RPMI7951 (cell line): ENCODE measurements at regions not wholly inside any gene's neighbourhood (a gene's known extent, or its start where the extent isn't known, plus 50 kb on each side); places are given as distances from the start of the nearest gene placed in this dataset.
"Not testable (repeated sequence)": the region's sequence is repeated elsewhere in the genome, so short reads cannot be mapped to it uniquely, and the experiment has no call there.

ENCODE experiments used
- DNase-seq: peaks from one replicate; pipeline ENCODE4 v3.0.0-alpha.2; 2012; ENCODE audit warnings: low read depth

DNA sequence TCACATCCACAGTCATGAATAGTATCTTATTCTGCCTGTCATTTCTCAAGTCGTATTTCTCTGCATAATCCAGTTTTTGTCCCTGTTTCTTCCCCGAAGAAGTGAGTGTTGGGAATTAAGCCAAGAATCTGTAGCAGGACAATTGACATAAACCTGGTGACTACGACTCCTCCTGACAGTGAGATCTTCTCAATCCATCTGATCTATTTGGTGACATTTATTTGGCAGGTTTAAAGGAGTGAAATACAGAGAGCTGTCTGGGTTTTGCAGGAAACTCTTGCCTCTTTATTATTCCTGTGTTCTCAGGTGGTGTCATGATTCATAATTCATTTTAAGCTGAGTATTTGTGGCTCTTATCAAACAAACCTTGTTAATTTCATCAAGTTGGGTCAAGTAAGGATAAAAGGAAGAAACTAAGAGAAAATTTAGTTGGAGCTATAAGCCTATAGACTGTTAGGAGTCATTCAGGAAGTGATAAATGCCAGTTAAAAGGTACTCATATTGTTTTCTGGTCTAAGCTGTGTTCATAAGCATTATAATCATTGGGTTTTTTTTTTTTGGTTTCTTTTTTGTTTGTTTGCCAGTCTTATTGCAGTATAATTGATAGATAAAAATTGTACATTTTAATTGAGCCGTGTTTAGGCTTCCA lies 95.9 kb upstream of the PCSK1 start:
- no peak for DNase-seq

DNA sequence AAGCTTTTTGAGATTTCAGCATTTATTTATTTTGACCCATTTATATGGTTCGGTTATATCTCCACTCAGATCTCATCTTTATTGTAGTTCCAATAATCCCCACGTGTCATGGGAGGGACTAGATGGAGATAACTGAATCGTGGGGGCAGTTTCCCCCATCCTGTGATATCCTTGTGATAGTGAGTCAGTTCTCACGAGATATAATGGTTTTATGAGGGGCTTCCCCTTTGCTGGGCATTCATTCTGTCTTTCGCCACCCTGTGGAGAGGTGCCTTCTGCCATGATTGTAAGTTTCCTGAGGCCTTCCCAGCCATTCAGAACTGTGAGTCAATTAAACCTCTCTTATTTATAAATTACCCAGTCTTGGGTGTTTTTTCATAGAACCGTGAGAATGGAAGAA lies 96.5 kb upstream of the PCSK1 start:
- DNase-seq = no peak

DNA sequence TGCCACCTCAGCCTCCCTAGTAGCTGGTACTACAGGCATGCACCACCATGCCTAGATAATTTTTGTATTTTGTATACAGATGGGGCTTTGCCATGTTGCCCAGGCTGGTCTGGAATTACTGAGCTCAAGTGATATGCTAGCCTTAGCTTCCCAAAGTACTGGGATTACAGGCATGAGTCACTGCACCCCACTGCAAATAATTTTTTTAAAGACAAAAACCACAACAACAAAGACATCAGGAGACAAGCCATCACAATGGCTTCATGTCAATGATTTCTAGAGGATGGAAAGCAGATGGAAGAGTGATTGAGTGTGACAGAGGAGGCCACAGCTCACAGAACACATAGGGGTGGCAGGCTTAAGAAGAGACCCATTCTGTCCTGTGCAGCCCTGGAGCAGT lies 97.9 kb upstream of the PCSK1 start:
- DNase-seq = peak; percentile 14

DNA sequence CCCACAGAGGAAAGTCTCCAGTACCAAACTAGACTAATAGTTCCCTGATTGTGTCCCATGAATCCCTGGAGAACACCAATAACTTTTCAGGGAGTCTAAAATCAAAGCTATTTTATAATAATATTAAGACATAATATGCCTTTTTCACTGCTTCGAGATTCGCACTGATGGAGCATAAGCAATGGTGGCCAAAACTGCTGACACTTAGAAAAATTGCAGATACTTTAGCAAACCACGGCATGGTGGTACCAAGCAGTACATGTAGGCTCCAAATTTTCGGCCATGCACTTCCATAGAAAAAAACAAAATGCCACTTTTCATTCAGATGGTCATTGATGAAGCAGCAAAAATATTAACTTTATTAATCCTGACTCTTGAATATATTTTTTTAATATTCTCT lies 100.3 kb upstream of the PCSK1 start:
- no peak for DNase-seq

DNA sequence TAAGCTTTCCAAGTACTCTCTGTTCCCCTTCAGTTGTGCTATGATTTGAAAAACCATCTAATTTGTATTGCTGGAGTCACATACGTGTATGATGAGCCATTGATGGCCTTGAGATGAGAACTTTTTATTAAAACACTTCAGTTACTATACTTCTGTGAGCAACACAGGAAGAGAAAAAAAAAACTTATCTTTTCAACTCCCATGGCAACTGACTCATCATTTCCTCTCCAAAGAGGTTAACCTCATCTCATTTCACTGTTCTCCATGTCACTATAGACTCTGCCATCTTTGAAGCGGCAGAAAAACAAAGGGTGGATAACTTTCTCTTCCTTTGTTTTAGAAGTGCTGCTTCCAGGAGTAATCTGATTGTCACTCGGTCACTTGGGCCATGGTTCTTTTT lies 104.3 kb upstream of the PCSK1 start:
- peak; percentile 81 for DNase-seq

DNA sequence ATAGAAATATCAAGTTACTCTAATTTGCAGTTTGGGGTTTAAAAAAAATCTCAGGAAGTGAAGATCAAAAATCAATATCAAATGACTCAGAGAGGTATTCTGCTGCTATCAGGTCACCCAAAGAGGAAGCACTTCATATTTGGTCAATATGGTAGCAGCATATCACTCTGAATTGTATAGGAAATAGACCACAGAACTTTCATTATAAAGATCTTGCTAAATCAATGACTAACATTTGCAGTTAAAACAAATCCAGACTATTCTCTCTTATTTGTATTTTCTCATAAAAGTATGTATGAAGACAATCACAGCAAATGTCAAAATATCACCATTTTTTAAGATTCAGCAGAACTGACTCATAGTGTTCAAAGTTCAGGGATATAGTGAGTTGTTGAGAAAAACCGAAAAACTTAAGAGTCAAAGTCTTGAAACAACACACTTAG lies 105.8 kb upstream of the PCSK1 start:
- DNase-seq = no peak

DNA sequence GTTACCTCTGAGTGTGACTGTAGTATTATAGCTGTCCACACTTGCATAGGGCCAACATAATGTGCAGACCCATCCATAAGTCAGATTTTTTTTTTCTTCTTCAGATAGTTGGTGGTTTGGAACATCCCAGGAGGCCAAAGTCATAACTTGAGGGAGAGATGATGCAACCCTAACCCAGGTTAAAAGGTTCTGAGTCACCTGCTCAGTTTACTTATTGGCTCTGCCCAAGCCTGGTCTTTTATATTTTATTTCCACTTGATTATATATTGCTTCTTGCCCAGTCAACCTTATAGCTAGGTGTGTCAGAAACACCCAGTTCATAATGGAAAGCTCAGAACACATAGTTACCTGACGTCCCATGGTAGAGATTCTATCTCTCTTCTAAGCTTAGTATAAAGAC lies 113.1 kb upstream of the PCSK1 start:
- no peak for DNase-seq

DNA sequence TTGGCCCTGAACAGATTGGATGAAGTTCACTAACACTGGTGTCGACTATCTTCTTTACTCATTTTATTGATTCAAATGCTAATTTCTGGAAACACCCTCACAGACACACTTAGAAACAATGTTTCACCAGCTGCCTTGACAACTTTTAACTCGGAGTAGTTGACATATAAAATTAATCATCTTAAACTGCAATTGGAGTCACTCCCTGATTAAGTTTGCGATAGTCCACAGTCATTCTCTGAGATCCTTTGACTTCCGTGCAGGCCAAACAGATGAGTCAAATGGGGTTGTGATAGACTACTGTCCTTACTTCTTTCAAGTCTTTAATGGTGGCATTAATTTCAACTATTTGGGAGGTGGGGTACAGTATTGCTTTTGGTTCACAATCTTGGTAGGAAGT lies 114.4 kb upstream of the PCSK1 start:
- DNase-seq = no peak

DNA sequence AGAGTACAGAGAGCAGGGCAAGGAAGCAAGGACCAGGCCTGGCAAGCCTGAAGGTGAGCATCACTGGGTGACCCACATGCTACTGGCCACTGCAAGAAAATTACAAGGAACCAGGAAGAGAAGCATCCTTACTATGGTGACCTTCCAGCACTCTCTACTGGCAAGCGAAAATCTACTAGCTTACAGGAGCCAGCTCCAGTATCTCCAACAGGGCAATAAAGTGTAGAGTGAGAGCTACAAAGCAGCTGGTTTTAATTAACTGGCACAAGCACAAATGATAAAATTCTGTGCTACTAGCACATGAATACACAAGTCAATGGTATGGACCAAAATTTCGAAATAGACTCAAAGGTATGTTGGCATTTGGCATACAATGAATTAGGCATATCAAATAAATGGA lies 113.3 kb upstream of the CAST start:
- DNase-seq = peak; percentile 12

DNA sequence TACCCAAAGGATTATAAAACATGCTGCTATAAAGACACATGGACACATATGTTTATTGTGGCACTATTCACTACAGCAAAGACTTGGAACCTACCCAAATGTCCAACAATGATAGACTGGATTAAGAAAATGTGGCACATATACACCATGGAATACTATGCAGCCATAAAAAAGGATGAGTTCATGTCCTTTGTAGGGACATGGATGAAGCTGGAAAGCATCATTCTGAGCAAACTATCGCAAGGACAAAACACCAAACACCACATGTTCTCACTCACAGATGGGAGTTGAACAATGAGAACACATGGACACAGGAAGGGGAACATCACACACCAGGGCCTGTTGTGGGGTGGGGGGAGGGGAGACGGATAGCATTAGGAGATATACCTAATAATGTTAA lies 101.3 kb upstream of the CAST start:
- DNase-seq = not testable (repeated sequence)

DNA sequence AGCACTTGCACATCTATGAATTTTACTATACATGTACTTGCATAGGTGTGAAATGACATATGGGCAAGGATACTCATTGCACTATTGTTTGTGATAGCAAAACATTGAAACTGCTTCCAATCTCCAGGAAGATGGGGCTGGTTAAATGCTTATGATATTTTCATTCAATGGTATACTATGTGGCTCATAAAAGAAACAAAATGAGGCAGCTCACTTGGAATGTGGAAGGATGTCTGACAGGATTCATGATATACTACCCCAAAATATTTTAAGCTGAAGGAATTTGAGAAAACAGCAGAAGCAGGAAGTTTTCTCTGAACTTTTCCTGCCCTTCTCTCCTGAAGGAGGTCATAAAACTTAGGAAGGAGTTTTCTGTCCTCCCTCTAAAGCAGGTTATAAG lies 99.6 kb upstream of the CAST start:
- no peak for DNase-seq

DNA sequence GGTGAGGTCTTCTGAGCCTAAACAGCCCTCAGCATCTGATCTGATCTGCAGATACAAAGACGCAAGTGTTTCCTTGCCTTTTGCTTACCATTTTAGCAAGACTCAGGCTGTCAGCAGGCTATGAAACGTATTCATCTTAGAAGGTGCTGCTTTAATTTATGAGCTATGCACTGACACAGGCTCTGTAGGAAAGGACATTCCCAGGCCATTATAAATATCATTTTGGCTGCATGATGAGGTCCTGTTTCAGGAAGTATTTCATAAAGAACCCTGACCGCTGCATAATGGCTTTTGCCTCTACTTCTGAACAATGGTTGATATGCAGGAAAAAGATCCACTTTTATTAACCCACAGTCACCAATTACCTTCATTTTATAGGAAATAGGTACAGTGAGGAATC lies 98.4 kb upstream of the CAST start:
- no peak for DNase-seq

DNA sequence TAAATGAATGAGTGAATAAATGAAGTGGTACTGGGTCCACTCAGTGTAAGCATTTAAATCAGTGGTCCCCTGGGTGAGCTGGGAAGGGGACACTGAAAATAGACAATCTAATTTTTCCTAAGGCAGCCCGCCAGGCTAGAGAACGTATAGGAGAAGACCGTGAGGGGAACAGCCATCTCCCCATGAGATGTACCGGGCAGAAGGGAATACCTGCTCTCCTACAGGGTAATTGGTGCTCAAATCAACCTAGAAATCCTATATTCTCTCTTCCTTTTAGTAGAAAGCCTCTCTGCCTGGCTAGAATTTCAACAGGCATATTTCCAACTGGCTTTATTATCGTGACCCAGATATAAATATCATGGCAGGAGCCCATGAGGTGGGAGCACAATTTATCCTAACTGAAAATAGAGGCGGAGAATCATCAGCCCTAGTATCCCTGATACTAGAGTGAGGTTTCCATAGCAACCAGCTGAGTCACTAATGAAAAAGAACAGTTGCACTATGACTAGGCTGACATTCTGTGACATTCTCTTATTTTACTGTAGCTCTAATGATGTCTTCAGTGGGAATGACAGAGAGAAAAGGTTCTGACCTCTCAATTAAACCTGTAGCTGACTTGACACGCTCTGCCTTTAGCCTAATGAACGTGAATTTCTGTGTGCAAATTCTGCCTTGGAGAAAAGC lies 96.5 kb upstream of the CAST start:
- peak; percentile 81 for DNase-seq

DNA sequence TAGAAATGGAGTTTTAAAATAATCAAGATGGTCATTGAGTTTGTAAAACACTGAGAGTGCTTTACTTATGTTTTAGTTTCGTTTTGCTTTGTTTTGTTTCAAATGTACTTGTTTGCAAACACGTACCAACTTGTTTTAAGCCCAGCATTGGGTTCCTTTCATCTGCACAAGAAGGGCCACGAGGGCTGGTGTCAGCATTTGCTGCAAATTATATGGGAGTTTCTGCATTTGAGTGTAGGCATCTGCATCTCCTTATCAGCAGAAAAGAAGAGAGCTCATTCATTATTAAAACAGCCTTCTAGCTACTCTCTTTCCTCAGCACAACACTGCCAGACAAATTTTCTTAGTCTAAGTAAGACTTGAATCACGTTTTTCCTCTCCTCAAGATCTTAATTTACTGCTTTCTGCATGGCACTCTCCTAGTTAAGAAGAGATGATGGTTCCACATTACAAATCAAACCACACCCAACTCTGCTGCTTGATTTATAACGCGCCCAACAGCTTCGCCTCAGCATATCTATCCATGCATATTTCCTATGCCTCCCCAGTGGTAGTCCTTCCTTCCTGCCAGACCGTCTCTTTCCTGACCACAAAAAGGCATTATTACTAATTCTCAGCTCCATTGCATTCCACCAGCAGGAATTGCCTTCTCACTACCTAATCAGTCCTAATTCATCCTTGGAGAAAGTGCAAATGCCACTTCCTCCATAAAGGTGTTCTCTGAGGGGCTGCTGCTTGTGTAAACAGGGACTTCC lies 95.2 kb upstream of the CAST start:
- DNase-seq = peak; percentile 73

DNA sequence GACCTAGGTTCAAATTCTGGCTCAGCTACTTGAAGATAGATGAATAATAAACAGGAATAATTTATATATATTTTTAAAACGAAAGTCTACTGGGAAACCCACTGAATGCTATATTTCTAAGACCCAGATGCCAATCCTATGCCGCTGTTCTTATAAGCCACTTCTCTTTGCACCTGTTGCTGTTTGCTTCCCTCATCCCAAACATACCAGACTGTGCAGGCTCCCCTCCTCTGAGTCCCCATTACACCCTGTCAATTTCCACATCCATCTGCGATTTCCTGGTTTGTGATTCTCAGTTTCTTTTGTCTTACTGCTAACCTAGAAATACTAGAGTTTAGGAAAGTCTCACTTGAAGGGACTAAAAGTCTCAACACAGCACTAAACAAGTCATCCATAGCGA lies 92.8 kb upstream of the CAST start:
- DNase-seq = no peak

DNA sequence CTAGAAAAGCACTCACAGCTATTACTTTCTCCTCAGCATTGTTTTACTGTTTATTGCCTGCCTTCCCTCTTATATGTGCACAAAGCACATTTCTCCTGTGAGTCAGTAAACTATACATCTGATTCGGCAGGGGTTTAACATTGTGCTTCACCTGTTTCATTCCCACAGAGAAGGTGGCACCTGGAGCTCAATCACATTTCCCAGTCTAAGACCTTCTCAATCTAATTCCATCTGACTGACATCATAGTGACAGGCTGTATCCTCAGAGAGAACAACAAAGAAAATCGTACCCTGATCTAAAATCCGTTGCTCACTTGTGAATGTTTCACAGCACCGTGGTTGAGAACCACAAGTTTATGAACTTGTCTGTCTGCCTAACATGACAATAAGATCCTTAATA lies 92.4 kb upstream of the CAST start:
- no peak for DNase-seq

DNA sequence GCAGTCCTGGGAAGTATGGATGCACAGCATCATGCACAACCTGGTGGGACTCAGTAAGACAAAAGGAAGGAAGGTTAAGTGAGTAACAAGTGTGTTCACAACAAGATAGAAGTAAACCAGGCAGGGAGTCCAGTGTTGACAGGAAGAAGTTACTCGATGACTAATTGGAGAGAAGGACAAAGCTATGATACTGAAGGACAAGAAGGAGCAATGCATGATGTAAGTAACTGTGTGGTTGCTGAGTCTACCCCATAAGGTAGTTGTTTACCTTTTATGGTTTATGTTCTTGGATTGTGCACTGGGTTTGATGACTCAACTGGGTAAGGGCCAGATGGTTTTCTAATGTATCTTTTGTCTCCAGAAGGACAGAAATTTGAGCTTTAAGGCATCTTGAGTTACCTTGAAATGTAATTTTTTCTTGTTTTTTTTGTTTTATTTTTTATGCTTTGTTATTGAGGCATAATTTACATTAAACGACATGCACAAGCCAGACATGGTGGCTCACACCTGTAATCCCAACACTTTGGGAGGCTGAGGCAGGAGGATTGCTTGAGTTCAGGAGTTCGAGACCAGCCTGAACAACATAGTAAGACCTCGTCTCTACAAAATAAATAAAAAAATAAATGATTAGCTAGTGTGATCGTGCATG lies 89.2 kb upstream of the CAST start:
- peak; percentile 96 for DNase-seq

DNA sequence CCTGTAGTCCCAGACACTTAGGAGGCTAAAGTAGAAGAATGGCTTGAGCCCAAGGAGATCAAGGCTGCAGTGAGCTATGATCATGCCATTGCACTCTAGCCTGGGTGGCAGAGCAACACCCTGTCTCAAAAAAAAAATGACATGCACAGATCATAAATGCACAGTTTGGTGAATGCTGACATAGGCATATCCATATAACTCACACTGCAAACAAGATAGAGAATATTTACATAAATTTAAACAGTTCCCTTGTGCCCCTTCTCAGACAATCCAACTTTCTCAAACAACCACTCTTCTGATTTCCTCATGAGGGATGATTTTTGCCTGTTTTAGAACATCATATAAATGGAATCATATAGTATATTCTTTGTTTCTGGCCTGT lies 88.7 kb upstream of the CAST start:
- DNase-seq = no peak

DNA sequence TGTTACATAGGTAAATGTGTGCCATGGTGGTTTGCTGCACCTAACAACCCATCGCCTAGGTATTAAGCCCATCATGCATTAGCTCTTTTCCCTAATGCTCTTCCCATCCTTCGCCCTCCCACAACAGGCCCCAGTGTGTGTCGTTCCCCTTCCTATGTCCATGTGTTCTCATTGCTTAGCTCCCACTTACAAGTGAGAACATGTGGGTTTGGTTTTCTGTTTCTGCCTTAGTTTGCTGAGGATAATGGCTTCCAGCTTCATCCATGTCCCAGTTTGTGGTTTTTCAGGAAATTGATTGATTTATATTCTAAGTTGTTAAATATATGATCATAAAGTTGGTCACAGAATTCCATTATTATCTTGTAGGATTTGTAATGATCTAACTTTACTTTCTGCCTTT lies 85.3 kb upstream of the CAST start:
- DNase-seq = no peak

DNA sequence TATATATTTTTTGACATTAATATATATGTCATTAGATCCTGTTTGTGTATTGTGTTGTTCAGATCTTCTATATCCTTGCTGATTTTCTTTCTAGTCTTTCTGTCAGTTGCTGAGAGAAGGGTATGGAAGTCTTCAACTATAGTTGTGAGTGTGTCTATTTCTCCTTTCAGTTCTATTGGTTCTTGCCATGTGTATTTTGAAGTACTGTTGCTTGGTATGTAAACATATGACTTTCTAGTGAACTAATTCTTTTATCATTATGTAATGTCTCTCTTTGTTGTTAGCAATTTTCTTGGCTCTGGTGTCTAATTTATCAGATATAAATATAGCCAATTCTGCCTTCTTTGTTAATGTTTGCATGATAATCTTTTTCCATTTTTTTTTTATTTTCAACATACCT lies 84.3 kb upstream of the CAST start:
- no peak for DNase-seq

DNA sequence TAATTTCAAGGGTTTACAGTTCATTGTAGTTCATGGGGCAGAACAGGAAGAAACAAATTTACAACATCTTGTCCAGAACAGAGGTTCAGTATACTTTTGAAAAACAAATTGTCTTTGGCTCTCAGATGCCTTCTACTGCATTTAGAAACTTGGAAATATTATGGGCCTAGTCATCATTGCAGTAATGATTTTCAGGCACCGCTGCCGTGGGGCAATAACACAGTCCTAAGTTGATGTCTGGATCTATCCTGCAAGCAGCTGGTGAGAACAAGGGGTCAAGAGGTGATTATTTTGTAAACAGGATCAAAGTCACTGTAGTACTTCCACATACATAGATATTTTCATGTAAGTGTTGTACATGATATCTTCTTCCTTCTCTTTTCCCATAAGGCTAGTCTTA lies 82.5 kb upstream of the CAST start:
- no peak for DNase-seq

DNA sequence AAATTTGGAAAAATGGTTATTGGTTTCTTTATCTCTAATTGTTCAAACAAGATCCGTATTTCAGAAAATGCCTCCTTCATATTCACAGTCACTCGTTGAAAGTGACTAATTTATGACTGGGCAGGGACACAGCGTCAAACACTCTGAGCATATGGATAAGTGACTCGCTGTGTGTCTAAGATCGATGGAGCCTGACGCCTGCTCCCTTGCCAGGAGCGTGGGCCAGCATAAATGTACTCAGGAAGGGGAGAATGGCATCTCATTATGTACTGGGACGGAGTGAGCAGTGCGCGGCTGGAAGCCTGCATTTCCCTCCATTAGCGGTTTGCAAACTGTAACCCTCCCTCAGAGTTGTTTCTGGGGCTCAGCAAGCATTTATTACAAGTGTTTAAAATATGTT lies 79.8 kb upstream of the CAST start:
- DNase-seq = no peak

DNA sequence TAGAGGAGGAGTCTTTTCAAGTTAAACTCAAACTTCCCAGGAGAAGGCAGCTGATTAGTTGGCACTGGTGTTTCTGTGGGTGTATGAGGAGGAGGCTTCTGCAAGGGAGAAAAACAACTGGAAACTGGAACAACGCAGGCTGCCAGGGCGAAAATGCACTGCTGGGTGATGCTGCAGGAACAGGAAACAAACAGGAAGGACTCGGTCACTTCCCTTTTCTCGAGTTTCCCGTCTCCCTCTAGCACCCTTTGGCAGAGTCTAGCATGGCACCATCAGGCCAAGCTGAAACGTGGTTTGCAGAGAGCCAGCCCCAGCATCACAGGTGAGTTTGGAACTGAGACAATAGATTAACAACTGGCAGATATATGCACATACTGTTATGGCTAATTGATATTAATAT lies 77.5 kb upstream of the CAST start:
- DNase-seq = no peak
